Fibroblast of the aortic adventitia (primary cell): ENCODE measurements at regions not wholly inside any gene's neighbourhood (a gene's known extent, or its start where the extent isn't known, plus 50 kb on each side); places are given as distances from the start of the nearest gene placed in this dataset.

Experiments
- DNase-seq: peaks from one replicate; pipeline ENCODE4 v3.0.0-alpha.2; 2010; ENCODE audit warnings: low read depth
- H3K4me3 ChIP-seq: 2 replicates; pipeline ENCODE4 v1.5.1; 2011; ENCODE audit warnings: low read depth, mild to moderate bottlenecking, control low read depth, low read length, moderate library complexity
- TF ChIP-seq, protein P1 (sequence below): IDR thresholded peaks from 2 replicates; pipeline ENCODE4 v1.5.1; 2011; ENCODE audit warnings: mild to moderate bottlenecking, low read length, control low read depth, inconsistent platforms; ENCODE audit not compliant: insufficient read depth

DNA sequence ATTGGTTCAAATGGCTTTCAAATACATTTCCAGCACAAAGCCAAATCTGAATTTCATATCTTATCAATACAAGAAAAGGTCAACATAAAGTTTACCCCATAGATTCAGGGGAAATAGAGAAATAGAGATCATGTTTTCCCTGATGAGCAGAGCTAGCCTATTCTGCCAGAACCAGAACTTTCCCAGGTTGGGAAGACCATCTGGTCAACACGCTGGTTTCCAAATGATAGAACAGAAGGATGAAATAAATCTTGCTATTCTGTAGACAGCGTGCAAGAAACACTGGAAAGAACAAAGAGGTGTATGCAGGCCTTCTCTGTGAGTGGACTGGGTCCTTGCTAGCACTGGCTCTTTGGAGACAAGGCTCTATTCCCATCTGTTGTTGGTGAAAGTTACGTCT, 350.6 kb downstream of the NDFIP2 start:
- no peak for DNase-seq
- TF ChIP-seq, protein P1, sequence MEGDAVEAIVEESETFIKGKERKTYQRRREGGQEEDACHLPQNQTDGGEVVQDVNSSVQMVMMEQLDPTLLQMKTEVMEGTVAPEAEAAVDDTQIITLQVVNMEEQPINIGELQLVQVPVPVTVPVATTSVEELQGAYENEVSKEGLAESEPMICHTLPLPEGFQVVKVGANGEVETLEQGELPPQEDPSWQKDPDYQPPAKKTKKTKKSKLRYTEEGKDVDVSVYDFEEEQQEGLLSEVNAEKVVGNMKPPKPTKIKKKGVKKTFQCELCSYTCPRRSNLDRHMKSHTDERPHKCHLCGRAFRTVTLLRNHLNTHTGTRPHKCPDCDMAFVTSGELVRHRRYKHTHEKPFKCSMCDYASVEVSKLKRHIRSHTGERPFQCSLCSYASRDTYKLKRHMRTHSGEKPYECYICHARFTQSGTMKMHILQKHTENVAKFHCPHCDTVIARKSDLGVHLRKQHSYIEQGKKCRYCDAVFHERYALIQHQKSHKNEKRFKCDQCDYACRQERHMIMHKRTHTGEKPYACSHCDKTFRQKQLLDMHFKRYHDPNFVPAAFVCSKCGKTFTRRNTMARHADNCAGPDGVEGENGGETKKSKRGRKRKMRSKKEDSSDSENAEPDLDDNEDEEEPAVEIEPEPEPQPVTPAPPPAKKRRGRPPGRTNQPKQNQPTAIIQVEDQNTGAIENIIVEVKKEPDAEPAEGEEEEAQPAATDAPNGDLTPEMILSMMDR: no peak
- H3K4me3 ChIP-seq: no peak overlapping the region

DNA sequence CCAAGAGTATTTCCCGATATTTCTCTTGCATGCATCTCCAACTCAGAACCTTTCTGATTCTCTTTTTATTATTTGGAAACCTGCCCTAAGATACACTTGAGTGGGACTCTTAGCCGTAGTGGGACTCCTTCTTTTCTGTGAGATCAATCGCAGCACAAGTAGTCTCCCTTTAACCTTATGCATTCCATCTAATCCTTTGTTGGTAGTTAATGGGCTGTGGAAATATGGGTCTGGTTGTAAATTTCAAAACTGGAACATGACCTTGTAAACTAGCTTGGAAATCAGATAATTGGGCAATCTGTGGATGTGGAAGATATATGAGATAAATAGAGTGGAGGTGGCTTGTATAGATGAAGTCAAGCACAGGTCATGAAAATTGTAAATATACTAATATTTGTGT, 350.0 kb downstream of the NDFIP2 start:
- no peak overlapping the region for H3K4me3 ChIP-seq
- DNase-seq: no peak
- TF ChIP-seq, protein P1: no peak

DNA sequence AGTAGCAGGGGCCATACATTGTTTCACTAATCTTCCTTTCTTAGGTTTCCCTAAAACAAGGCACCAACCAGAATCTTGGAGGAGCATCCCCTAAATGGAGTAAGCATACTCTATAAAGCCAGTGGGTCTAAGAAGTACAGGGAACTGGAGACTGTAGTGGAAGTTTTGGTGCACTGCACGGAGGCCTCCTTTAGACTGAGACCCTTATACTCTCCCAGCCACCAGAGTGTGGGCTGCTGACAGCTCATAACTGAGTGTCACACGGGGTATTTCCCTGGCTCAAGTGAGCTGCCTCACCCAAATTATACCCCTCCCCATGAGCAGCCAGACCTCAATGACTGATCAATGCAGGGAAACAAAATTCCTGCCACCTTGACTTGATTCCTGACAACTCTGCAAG, 349.5 kb downstream of the NDFIP2 start:
- H3K4me3 ChIP-seq: no peak overlapping the region
- TF ChIP-seq, protein P1: no peak
- no peak for DNase-seq

DNA sequence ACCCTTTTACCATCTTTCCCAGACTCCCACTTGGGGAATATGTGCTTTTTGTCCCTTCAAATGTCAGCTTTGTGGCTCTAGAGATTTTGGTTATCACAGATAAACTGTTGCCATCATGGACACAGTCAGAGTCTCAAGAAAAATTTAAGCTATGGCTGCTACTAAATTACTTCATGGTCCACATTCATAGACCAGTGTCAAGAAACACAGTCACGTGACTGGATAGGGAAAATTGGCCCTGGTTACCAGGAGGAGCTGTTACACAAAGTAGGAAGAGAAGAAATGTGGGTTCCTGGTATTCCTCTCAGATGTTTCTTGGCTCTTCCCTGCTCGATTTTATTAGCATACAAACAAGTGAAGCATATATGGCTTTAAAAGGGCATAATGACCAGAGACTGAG, 348.9 kb downstream of the NDFIP2 start:
- DNase-seq: no peak
- no peak overlapping the region for H3K4me3 ChIP-seq
- TF ChIP-seq, protein P1: no peak

DNA sequence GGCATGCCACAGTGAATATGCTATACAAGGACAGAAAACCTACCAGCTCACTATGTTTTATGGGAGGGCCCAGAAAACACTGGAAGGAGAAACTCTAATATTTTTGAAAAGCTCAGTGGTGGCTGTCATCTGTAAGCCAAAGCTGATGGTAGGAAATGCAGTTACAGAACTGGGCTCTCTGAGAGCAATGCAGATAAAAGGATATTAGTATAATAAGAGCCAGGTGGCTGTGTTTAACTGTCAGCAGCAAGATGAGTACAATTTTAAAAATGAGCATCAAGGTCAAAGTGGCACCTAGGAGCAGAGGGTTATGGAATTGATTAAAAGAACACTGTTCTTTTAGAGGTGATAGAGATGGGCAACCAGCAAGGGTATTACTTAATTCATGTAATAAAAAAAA, 345.0 kb downstream of the NDFIP2 start:
- TF ChIP-seq, protein P1: no peak

DNA sequence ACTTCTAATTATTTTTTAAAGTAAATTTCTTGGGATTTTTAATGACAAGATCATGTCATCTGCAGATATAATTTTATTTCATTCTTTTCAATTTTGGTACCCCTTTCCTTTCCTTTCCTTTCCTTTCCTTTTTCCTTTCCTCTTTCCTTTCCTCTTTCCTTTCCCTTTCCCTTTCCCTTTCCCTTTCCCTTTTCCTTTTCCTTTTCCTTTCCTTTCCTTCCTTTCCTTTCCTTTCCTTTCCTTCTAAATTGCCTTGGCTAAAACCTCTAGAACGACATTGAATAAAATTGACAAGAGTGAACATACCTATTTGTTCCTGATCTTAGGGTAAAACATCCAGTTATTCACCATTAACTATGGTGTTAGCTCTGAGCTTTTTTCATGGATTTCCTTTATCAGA, 334.1 kb downstream of the NDFIP2 start:
- H3K4me3 ChIP-seq: no peak overlapping the region
- TF ChIP-seq, protein P1: no peak

More for the DNA sequence above, 345.0 kb downstream of the NDFIP2 start:
- H3K4me3 ChIP-seq: no peak overlapping the region
- DNase-seq: no peak

DNA sequence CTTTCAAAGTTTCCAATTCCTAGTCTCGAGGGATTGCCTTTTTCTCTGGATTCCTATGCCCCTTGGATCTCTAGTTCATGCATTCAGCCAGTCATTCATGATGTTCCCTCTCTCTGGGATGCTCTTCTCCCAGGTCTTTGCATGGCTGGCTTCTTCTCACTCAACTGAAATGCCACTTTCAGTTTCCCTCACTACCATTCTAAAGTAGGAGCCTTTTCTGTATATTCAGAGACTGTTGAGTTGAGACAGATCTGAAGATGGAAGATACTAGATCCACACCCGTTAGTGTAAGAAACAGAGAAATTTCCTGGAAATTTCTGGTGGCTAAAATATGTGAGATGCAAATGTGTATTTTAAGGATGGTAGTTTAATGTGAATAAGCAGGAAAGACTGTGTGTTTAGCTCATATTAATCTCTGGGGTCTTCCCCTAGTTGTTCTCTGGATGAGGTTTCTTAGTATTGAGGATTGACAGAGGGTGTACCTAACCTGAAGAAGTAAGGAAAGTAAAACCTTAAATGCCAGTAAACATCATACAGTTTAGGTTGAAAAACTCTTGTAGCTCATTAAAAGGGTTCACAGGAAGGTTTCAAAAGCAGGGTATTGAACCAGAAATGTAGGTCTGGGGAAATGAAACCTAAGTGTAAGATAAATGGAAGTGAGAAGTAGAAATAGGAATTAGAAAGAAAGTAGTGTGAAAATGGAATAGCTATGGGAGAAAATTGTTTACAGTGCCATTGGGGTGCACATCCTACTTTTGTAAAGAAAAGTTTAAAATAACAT, 331.3 kb downstream of the NDFIP2 start:
- TF ChIP-seq, protein P1: no peak
- no peak overlapping the region for H3K4me3 ChIP-seq
- DNase-seq: no peak

More for the DNA sequence above, 334.1 kb downstream of the NDFIP2 start:
- no peak for DNase-seq
